ENCODE measurements at regions not wholly inside any gene's neighbourhood (a gene's known extent, or its start where the extent isn't known, plus 50 kb on each side); places are given as distances from the start of the nearest gene placed in this dataset.

GRCh38 chr3:157607826-157608405 is 104.7 kb upstream of the VEPH1 start:
- H3K27ac ChIP-seq (ENCODE audit: insufficient read length, low read depth, low read length): no peak overlapping the region
- no peaks in the 10 kb centered on the region for H3K36me3 Mint-ChIP-seq (ENCODE audit: insufficient read depth in 1 of 3, low read depth in 3 of 3)
- H3K4ac ChIP-seq (ENCODE audit: low read depth, low read length): no peak overlapping the region
- H3T11ph ChIP-seq (ENCODE audit: low read length): no peak overlapping the region
- no CpG with 5 or more reads among the region's 9 CpGs for WGBS (ENCODE audit: extremely low coverage, insufficient read length, low lambda C conversion rate)
- no peak overlapping the region for H2BK15ac ChIP-seq (ENCODE audit: low read depth, low read length)
- no peak overlapping the region for H2AFZ ChIP-seq (ENCODE audit: low read length)
- H2BK12ac ChIP-seq (ENCODE audit: insufficient read length, low read depth, low read length): no peak overlapping the region
- no peaks in the 10 kb centered on the region for H3K79me2 ChIP-seq (ENCODE audit: insufficient read depth, low read length)
- no peak overlapping the region for H3K4me2 ChIP-seq (ENCODE audit: insufficient read depth, insufficient read length, low read length)
- no peak overlapping the region for H3K9ac ChIP-seq (ENCODE audit: extremely low read depth, insufficient read length, low read length)
- TF ChIP-seq CTCF (conservative IDR thresholded peaks at IDR 0.05): no peak
- H4K5ac ChIP-seq (ENCODE audit: insufficient read length, low read depth, low read length): no peak overlapping the region
- H3K79me1 ChIP-seq (ENCODE audit: insufficient read depth, low read depth, low read length, poor library complexity, severe bottlenecking): no peaks in the 10 kb centered on the region
- no peak overlapping the region for H3K56ac ChIP-seq (ENCODE audit: insufficient read length, low read depth, low read length)
- H2BK120ac ChIP-seq (ENCODE audit: low read depth, low read length, poor library complexity, severe bottlenecking): no peak overlapping the region
- H3K27ac Mint-ChIP-seq: no peak overlapping the region
- H4K91ac ChIP-seq (ENCODE audit: insufficient read length, low read depth, low read length): no peak overlapping the region
- H3K9me3 Mint-ChIP-seq: no peaks in the 10 kb centered on the region; a peak in 1 of 5 replicates
- H3K27me3 ChIP-seq (ENCODE audit: insufficient read depth, low read length): no peaks in the 10 kb centered on the region
- no peak for DNase-seq
- no peak overlapping the region for H3K4me3 Mint-ChIP-seq
- H2BK20ac ChIP-seq (ENCODE audit: low read depth, low read length, poor library complexity, severe bottlenecking): no peak overlapping the region
- no peak overlapping the region for H3K18ac ChIP-seq (ENCODE audit: insufficient read length, low read depth, low read length)
- peaks cover 8 to 9% of the 10 kb centered on the region in 2 experiments for H3K4me1 Mint-ChIP-seq
- H3K23ac ChIP-seq (ENCODE audit: insufficient read length, low read depth, low read length): no peak overlapping the region
- H4K20me1 ChIP-seq (ENCODE audit: control insufficient read depth, insufficient read depth, insufficient read length): no peaks in the 10 kb centered on the region
- no peak overlapping the region for H2AK5ac ChIP-seq (ENCODE audit: insufficient read length, low read length)
- no peak overlapping the region for H2BK5ac ChIP-seq (ENCODE audit: insufficient read length, low read length)
- no peaks in the 10 kb centered on the region for H3K9me3 ChIP-seq (ENCODE audit: control insufficient read depth, low read depth, low read length)
- H3K14ac ChIP-seq (ENCODE audit: insufficient read depth, low read length): no peak overlapping the region
- no peaks in the 10 kb centered on the region for H3K27me3 Mint-ChIP-seq (ENCODE audit: low read depth)
- H4K8ac ChIP-seq (replicated peaks; ENCODE audit: insufficient read length, low read depth, low read length): no peak overlapping the region
- H3K4me1 ChIP-seq (ENCODE audit: insufficient read depth, low read length): no peaks in the 10 kb centered on the region
- H3K23me2 ChIP-seq (ENCODE audit: insufficient read length, low read depth, low read length, poor library complexity, severe bottlenecking): no peaks in the 10 kb centered on the region

Data from H9 (cell line).